Parathyroid adenoma (tissue), 2 donors: ENCODE measurements at regions not wholly inside any gene's neighbourhood (a gene's known extent, or its start where the extent isn't known, plus 50 kb on each side); places are given as distances from the start of the nearest gene placed in this dataset.
A peak's percentile ranks its signal among the peaks of the same experiment; 100 is the strongest.

Experiments used
- H2AFZ ChIP-seq: fragments of 300-600 bp; sonication (generic); one replicate; pipeline ENCODE4 v1.7.0; 2017; ENCODE audit warnings: antibody characterized with exemption, mild to moderate bottlenecking
- H3K27ac ChIP-seq: fragments of 300-600 bp; sonication (generic); one replicate; pipeline ENCODE4 v1.7.0; 2017
- H3K27me3 ChIP-seq: fragments of 300-600 bp; sonication (generic); one replicate; pipeline ENCODE4 v1.7.0; 2017; ENCODE audit warnings: low read length; ENCODE audit not compliant: control insufficient read depth, insufficient read depth
- H3K36me3 ChIP-seq: fragments of 300-600 bp; sonication (generic); one replicate; pipeline ENCODE4 v1.7.0; 2017; ENCODE audit warnings: low read length; ENCODE audit not compliant: control insufficient read depth, insufficient read depth
- H3K4me1 ChIP-seq: fragments of 300-600 bp; sonication (generic); one replicate; pipeline ENCODE4 v1.7.0; 2017; ENCODE audit warnings: control low read depth
- H3K4me2 ChIP-seq: fragments of 300-600 bp; sonication (generic); one replicate; pipeline ENCODE4 v1.7.0; 2017; ENCODE audit warnings: low read length
- H3K4me3 ChIP-seq: fragments of 300-600 bp; sonication (generic); one replicate; pipeline ENCODE4 v1.7.0; 2017; ENCODE audit warnings: low read depth, low read length
- H3K79me2 ChIP-seq: fragments of 300-600 bp; sonication (generic); one replicate; pipeline ENCODE4 v1.7.0; 2017; ENCODE audit warnings: control low read depth
- H3K9ac ChIP-seq: fragments of 300-600 bp; sonication (generic); one replicate; pipeline ENCODE4 v1.7.0; 2017; ENCODE audit warnings: mild to moderate bottlenecking
- H3K9me3 ChIP-seq: fragments of 300-600 bp; sonication (generic); one replicate; pipeline ENCODE4 v1.7.0; 2017; ENCODE audit warnings: low read length; ENCODE audit not compliant: control insufficient read depth
- CTCF ChIP-seq: fragments of 300-600 bp; sonication (generic); IDR thresholded peaks from one replicate; pipeline ENCODE4 v1.7.0; 2017; ENCODE audit warnings: antibody characterized with exemption, mild to moderate bottlenecking
- donor health status: primary hyperparathyroidism.

- Histone ChIP-seq H3K4me1 (peaks cover 44% of the 10 kb centered on the region), H3K27me3 (no peaks in the 10 kb centered on the region), H3K27ac (no peak overlapping the region), H3K9ac (no peak overlapping the region), H2AFZ (peak overlapping the region; percentile 30), H3K36me3 (no peaks in the 10 kb centered on the region), H3K9me3 (no peaks in the 10 kb centered on the region), H3K79me2 (no peaks in the 10 kb centered on the region), H3K4me2 (no peak overlapping the region), H3K4me3 (no peak overlapping the region)
- TF ChIP-seq CTCF: no peak
These were observed 169.1 kb upstream of the TRIB2 start for GRCh38 chr2:12547566-12548170.

- no peak overlapping the region for H3K27ac ChIP-seq
- no peaks in the 10 kb centered on the region for H3K36me3 ChIP-seq
- H3K9me3 ChIP-seq: no peaks in the 10 kb centered on the region
- peak overlapping the region; percentile 23 for H2AFZ ChIP-seq
- no peaks in the 10 kb centered on the region for H3K79me2 ChIP-seq
- H3K27me3 ChIP-seq: no peaks in the 10 kb centered on the region
- H3K4me1 ChIP-seq: peaks cover 33% of the 10 kb centered on the region
- no peak overlapping the region for H3K4me2 ChIP-seq
- no peak overlapping the region for H3K4me3 ChIP-seq
- no peak overlapping the region for H3K9ac ChIP-seq
- no peak for TF ChIP-seq CTCF
These were observed 167.8 kb upstream of the TRIB2 start for GRCh38 chr2:12548906-12549305.

GRCh38 chr2:12549641-12550040 lies 167.1 kb upstream of the TRIB2 start:
- no peak overlapping the region for H2AFZ ChIP-seq
- H3K27ac ChIP-seq: no peak overlapping the region
- H3K4me1 ChIP-seq: peaks cover 36% of the 10 kb centered on the region
- no peak overlapping the region for H3K4me3 ChIP-seq
- no peak overlapping the region for H3K4me2 ChIP-seq
- no peaks in the 10 kb centered on the region for H3K27me3 ChIP-seq
- TF ChIP-seq CTCF: no peak
- no peak overlapping the region for H3K9ac ChIP-seq
- no peaks in the 10 kb centered on the region for H3K36me3 ChIP-seq
- H3K9me3 ChIP-seq: no peaks in the 10 kb centered on the region
- no peaks in the 10 kb centered on the region for H3K79me2 ChIP-seq

GRCh38 chr2:12552092-12552491 lies 164.6 kb upstream of the TRIB2 start:
- Histone ChIP-seq H3K4me3 (no peak overlapping the region), H3K4me1 (peaks cover 30% of the 10 kb centered on the region), H3K27ac (no peak overlapping the region), H3K4me2 (no peak overlapping the region), H3K27me3 (no peaks in the 10 kb centered on the region), H2AFZ (no peak overlapping the region), H3K36me3 (no peaks in the 10 kb centered on the region), H3K9ac (no peak overlapping the region), H3K79me2 (no peaks in the 10 kb centered on the region), H3K9me3 (no peaks in the 10 kb centered on the region)
- no peak for TF ChIP-seq CTCF

- Histone ChIP-seq H3K9me3 (no peaks in the 10 kb centered on the region), H3K36me3 (no peaks in the 10 kb centered on the region), H2AFZ (peak overlapping the region; percentile 51), H3K4me3 (no peak overlapping the region), H3K27ac (no peak overlapping the region), H3K79me2 (no peaks in the 10 kb centered on the region), H3K4me1 (peaks cover 26% of the 10 kb centered on the region), H3K4me2 (no peak overlapping the region), H3K9ac (no peak overlapping the region), H3K27me3 (no peaks in the 10 kb centered on the region)
- TF ChIP-seq CTCF: no peak
These were observed 162.3 kb upstream of the TRIB2 start for GRCh38 chr2:12554224-12555011.
